ENCODE measurements at regions not wholly inside any gene's neighbourhood (a gene's known extent, or its start where the extent isn't known, plus 50 kb on each side); places are given as distances from the start of the nearest gene placed in this dataset.

DNA sequence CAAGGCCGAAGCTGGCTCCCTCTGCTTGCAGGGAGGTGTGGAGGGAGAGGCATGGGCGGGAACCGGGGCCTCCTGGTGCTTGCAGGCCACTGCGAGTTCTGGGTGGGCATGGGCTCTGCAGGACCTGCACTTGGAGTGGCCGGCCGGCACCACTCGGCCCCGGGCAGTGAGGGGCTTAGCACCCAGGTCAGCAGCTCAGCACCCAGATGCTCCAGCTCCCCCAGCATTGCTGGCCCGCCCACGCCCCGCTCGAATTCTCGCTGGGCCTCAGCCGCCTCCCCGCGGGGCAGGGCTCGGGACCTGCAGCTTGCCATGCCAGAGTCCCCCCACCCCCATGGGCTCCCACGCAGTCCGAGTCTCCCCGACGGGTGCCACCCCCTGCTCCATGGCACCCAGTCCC, 176.2 kb upstream of the FAM98A start:
- intact Hi-C loops (cut with DNase I): no loop called here
- 71 to 93% methylated on average over 1 to 21 of the region's 21 CpGs for WGBS, 2 donors
- DNase-seq (no peak), ATAC-seq (no peak)
- TF ChIP-seq, protein P1, sequence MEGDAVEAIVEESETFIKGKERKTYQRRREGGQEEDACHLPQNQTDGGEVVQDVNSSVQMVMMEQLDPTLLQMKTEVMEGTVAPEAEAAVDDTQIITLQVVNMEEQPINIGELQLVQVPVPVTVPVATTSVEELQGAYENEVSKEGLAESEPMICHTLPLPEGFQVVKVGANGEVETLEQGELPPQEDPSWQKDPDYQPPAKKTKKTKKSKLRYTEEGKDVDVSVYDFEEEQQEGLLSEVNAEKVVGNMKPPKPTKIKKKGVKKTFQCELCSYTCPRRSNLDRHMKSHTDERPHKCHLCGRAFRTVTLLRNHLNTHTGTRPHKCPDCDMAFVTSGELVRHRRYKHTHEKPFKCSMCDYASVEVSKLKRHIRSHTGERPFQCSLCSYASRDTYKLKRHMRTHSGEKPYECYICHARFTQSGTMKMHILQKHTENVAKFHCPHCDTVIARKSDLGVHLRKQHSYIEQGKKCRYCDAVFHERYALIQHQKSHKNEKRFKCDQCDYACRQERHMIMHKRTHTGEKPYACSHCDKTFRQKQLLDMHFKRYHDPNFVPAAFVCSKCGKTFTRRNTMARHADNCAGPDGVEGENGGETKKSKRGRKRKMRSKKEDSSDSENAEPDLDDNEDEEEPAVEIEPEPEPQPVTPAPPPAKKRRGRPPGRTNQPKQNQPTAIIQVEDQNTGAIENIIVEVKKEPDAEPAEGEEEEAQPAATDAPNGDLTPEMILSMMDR (IDR thresholded peaks at IDR 0.05): no peak
- TF ChIP-seq POLR2A (IDR thresholded peaks at IDR 0.05): no peak
- Histone ChIP-seq H3K4me1 (no peaks in the 10 kb centered on the region), H3K27me3 (no peaks in the 10 kb centered on the region), H3K9me3 (no peaks in the 10 kb centered on the region), H3K36me3 (replicated peaks in 1 of 2; ENCODE audit: insufficient read depth in 1 of 2, low read depth in 2 of 2) (no peaks in the 10 kb centered on the region), H3K4me3 (no peak overlapping the region), H3K27ac (no peak overlapping the region)

GRCh38 chr2:33770023-33770422, 170.9 kb upstream of the FAM98A start:
- Histone ChIP-seq H3K9me3 (no peaks in the 10 kb centered on the region), H3K27ac (no peak overlapping the region), H3K36me3 (replicated peaks in 1 of 2; ENCODE audit: insufficient read depth in 1 of 2, low read depth in 2 of 2) (no peaks in the 10 kb centered on the region), H3K27me3 (no peaks in the 10 kb centered on the region), H3K4me1 (no peaks in the 10 kb centered on the region), H3K4me3 (no peak overlapping the region)
- ATAC-seq: no peak
- 64 to 80% methylated on average over 2 of the region's 2 CpGs for WGBS, 2 donors
- TF ChIP-seq, protein P1 (IDR thresholded peaks at IDR 0.05): no peak
- no peak for TF ChIP-seq POLR2A (IDR thresholded peaks at IDR 0.05)
- DNase-seq: no peak
- intact Hi-C loops (cut with DNase I): no loop called here

- ATAC-seq (no peak), DNase-seq (no peak)
- Histone ChIP-seq H3K4me1 (no peaks in the 10 kb centered on the region), H3K4me3 (no peak overlapping the region), H3K27me3 (no peaks in the 10 kb centered on the region), H3K27ac (no peak overlapping the region), H3K36me3 (replicated peaks in 1 of 2; ENCODE audit: insufficient read depth in 1 of 2, low read depth in 2 of 2) (no peaks in the 10 kb centered on the region), H3K9me3 (no peaks in the 10 kb centered on the region)
- WGBS, 2 donors: 38 to 48% methylated on average over 4 of the region's 4 CpGs
- no peak for TF ChIP-seq POLR2A (IDR thresholded peaks at IDR 0.05)
- TF ChIP-seq, protein P1 (IDR thresholded peaks at IDR 0.05): no peak
- intact Hi-C loops (cut with DNase I): no loop called here
Observed at GRCh38 chr2:33766175-33766574, 167.1 kb upstream of the FAM98A start.

GRCh38 chr2:33765122-33765521, 166.0 kb upstream of the FAM98A start:
- no peak overlapping the region for H3K27ac ChIP-seq
- H3K4me3 ChIP-seq: no peak overlapping the region
- no peaks in the 10 kb centered on the region for H3K27me3 ChIP-seq
- ATAC-seq (no peak), DNase-seq (peak in 1 of 4 donors; percentile 3)
- H3K9me3 ChIP-seq: no peaks in the 10 kb centered on the region
- no peaks in the 10 kb centered on the region for H3K4me1 ChIP-seq
- no peaks in the 10 kb centered on the region for H3K36me3 ChIP-seq (replicated peaks in 1 of 2; ENCODE audit: insufficient read depth in 1 of 2, low read depth in 2 of 2)
- WGBS, 2 donors: 10 to 13% methylated on average over 2 of the region's 2 CpGs
- TF ChIP-seq, protein P1 (IDR thresholded peaks at IDR 0.05): no peak
- TF ChIP-seq POLR2A (IDR thresholded peaks at IDR 0.05): no peak
- intact Hi-C loops (cut with DNase I): no loop called here

DNA sequence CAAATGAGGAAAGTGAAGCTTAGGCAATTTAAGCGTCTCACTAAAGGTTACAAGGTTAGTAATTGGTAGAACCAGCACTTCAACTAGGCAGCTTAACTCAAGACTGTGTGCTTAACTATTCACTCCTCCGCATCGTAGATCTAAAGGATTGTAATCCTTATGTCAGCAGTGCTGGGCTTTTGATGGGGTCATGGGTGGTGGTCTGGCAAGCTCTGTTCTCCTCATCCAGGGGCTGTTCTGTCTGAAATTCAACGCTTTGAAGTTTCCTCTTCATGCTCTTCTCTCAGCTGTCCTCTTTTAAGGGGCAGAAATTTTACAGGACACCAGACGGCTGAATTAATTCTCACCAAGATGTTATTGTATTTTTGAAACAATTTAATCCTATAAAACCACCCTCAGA, 165.5 kb upstream of the FAM98A start:
- WGBS, 2 donors: 68 to 74% methylated on average over 5 of the region's 5 CpGs
- no peaks in the 10 kb centered on the region for H3K36me3 ChIP-seq (replicated peaks in 1 of 2; ENCODE audit: insufficient read depth in 1 of 2, low read depth in 2 of 2)
- H3K9me3 ChIP-seq: no peaks in the 10 kb centered on the region
- no peak overlapping the region for H3K27ac ChIP-seq
- H3K27me3 ChIP-seq: no peaks in the 10 kb centered on the region
- no peaks in the 10 kb centered on the region for H3K4me1 ChIP-seq
- DNase-seq (no peak), ATAC-seq (no peak)
- no peak overlapping the region for H3K4me3 ChIP-seq
- intact Hi-C loops (cut with DNase I): no loop called here
- TF ChIP-seq, protein P1 (IDR thresholded peaks at IDR 0.05): no peak
- TF ChIP-seq POLR2A (IDR thresholded peaks at IDR 0.05): no peak
